SU-DHL-6 (cell line): ENCODE measurements at regions not wholly inside any gene's neighbourhood (a gene's known extent, or its start where the extent isn't known, plus 50 kb on each side); places are given as distances from the start of the nearest gene placed in this dataset.

ENCODE experiments used
- H2AFZ ChIP-seq: fragments of 200-600 bp; sonication (generic); 2 replicates; pipeline ENCODE4 v1.6.1; 2014; ENCODE audit warnings: low read depth, mild to moderate bottlenecking, moderate library complexity, mixed read lengths, antibody characterized with exemption, low read length; ENCODE audit not compliant: severe bottlenecking
- H3F3A ChIP-seq: fragments of 200-600 bp; shearing (Covaris generic); 2 replicates; pipeline ENCODE4 v1.6.0; 2016; ENCODE audit warnings: antibody characterized with exemption, mild to moderate bottlenecking; ENCODE audit not compliant: insufficient read depth
- H3K27ac ChIP-seq: fragments of 200-600 bp; sonication (generic); 2 replicates; pipeline ENCODE4 v1.5.1; 2016; ENCODE audit warnings: low read depth, mild to moderate bottlenecking, low read length, moderate library complexity, mixed read lengths
- H3K27me3 ChIP-seq: fragments of 200-600 bp; sonication (generic), shearing (Covaris generic); 2 replicates; pipeline ENCODE4 v1.6.0; 2014; ENCODE audit warnings: mild to moderate bottlenecking, low read length
- H3K36me3 ChIP-seq: fragments of 200-600 bp; sonication (generic); 2 replicates; pipeline ENCODE4 v1.6.1; 2014; ENCODE audit warnings: mild to moderate bottlenecking, low read length, mixed read lengths
- H3K4me2 ChIP-seq: fragments of 300-600, 200-600 bp; shearing (Covaris generic), sonication (generic); 2 replicates; pipeline ENCODE4 v1.6.0; 2014; ENCODE audit warnings: low read length, low read depth, mild to moderate bottlenecking; ENCODE audit not compliant: poor library complexity, severe bottlenecking
- H3K4me3 ChIP-seq: fragments of 200-600 bp; sonication (generic); 2 replicates; pipeline ENCODE4 v1.5.1; 2014; ENCODE audit warnings: antibody characterized with exemption, low read length, mild to moderate bottlenecking, mixed read lengths; ENCODE audit not compliant: insufficient read depth, poor library complexity, severe bottlenecking
- H3K79me2 ChIP-seq: fragments of 200-600 bp; sonication (generic); 2 replicates; pipeline ENCODE4 v1.6.1; 2014; ENCODE audit warnings: mild to moderate bottlenecking, low read length, moderate library complexity; ENCODE audit not compliant: insufficient read depth
- H3K9ac ChIP-seq: fragments of 200-600 bp; sonication (generic); 2 replicates; pipeline ENCODE4 v1.7.0; 2014; ENCODE audit warnings: mild to moderate bottlenecking, low read length
- H3K9me2 ChIP-seq: fragments of 200-600 bp; sonication (generic); replicated peaks from 2 replicates; pipeline ENCODE4 v1.6.1; 2014; ENCODE audit warnings: low read length; ENCODE audit not compliant: insufficient read depth
- H3K9me3 ChIP-seq: fragments of 200-600 bp; sonication (generic); 2 replicates; pipeline ENCODE4 v1.6.1; 2014; ENCODE audit warnings: low read length, mixed read lengths; ENCODE audit not compliant: insufficient read depth
- H4K20me1 ChIP-seq: fragments of 200-600 bp; sonication (generic); 2 replicates; pipeline ENCODE4 v1.6.1; 2014; ENCODE audit warnings: low read depth, mild to moderate bottlenecking, antibody characterized with exemption, low read length, moderate library complexity, mixed read lengths
- CTCF ChIP-seq: fragments of 200-600 bp; sonication (generic); IDR thresholded peaks from one replicate; pipeline ENCODE4 v1.5.1; 2017; ENCODE audit warnings: antibody characterized with exemption, mild to moderate bottlenecking, low read length, moderate library complexity; ENCODE audit not compliant: insufficient read depth, poor library complexity, severe bottlenecking
- EZH2phosphoT487 ChIP-seq: fragments of 200-600 bp; sonication (generic), shearing (Covaris generic); conservative IDR thresholded peaks from 2 replicates; pipeline ENCODE4 v1.6.1; 2018; ENCODE audit warnings: mild to moderate bottlenecking, antibody characterized with exemption, low read length, moderate library complexity, mixed read lengths

- H3K9ac ChIP-seq: no peak overlapping the region
- no peaks in the 10 kb centered on the region for H3K9me3 ChIP-seq
- H3K79me2 ChIP-seq: no peaks in the 10 kb centered on the region
- no peaks in the 10 kb centered on the region for H4K20me1 ChIP-seq
- no peak overlapping the region for H2AFZ ChIP-seq
- no peaks in the 10 kb centered on the region for H3F3A ChIP-seq
- H3K4me3 ChIP-seq: no peak overlapping the region
- H3K4me2 ChIP-seq: no peak overlapping the region
- no peaks in the 10 kb centered on the region for H3K9me2 ChIP-seq
- TF ChIP-seq EZH2phosphoT487 (no peak), CTCF (no peak)
- no peaks in the 10 kb centered on the region for H3K36me3 ChIP-seq
- H3K27ac ChIP-seq: no peak overlapping the region
- no peaks in the 10 kb centered on the region; the same call in 1 of the 2 replicates for H3K27me3 ChIP-seq
These were observed 380.0 kb downstream of the ACTL7B start for GRCh38 chr9:108475813-108476212.

- Histone ChIP-seq H3K79me2 (no peaks in the 10 kb centered on the region), H3F3A (no peaks in the 10 kb centered on the region), H3K27me3 (no peaks in the 10 kb centered on the region; the same call in 1 of the 2 replicates), H3K9me2 (no peaks in the 10 kb centered on the region), H3K4me2 (no peak overlapping the region), H3K36me3 (no peaks in the 10 kb centered on the region), H3K4me3 (no peak overlapping the region), H3K27ac (no peak overlapping the region), H2AFZ (no peak overlapping the region), H4K20me1 (no peaks in the 10 kb centered on the region), H3K9ac (no peak overlapping the region), H3K9me3 (no peaks in the 10 kb centered on the region)
- no peak for TF ChIP-seq CTCF
- no peak for TF ChIP-seq EZH2phosphoT487
These were observed 381.4 kb downstream of the ACTL7B start for GRCh38 chr9:108474356-108474755.

- no peak overlapping the region for H3K27ac ChIP-seq
- H3K9me3 ChIP-seq: no peaks in the 10 kb centered on the region
- no peak overlapping the region for H3K9ac ChIP-seq
- no peaks in the 10 kb centered on the region for H3K79me2 ChIP-seq
- TF ChIP-seq EZH2phosphoT487 (no peak), CTCF (no peak)
- no peak overlapping the region for H2AFZ ChIP-seq
- H3K4me2 ChIP-seq: no peak overlapping the region
- H3F3A ChIP-seq: no peaks in the 10 kb centered on the region
- no peaks in the 10 kb centered on the region for H3K9me2 ChIP-seq
- no peaks in the 10 kb centered on the region for H4K20me1 ChIP-seq
- H3K27me3 ChIP-seq: no peaks in the 10 kb centered on the region; the same call in 1 of the 2 replicates
- H3K36me3 ChIP-seq: no peaks in the 10 kb centered on the region
- no peak overlapping the region for H3K4me3 ChIP-seq
These were observed 382.3 kb downstream of the ACTL7B start for GRCh38 chr9:108473209-108474112.
